ENCODE measurements at regions not wholly inside any gene's neighbourhood (a gene's known extent, or its start where the extent isn't known, plus 50 kb on each side); places are given as distances from the start of the nearest gene placed in this dataset.

DNA sequence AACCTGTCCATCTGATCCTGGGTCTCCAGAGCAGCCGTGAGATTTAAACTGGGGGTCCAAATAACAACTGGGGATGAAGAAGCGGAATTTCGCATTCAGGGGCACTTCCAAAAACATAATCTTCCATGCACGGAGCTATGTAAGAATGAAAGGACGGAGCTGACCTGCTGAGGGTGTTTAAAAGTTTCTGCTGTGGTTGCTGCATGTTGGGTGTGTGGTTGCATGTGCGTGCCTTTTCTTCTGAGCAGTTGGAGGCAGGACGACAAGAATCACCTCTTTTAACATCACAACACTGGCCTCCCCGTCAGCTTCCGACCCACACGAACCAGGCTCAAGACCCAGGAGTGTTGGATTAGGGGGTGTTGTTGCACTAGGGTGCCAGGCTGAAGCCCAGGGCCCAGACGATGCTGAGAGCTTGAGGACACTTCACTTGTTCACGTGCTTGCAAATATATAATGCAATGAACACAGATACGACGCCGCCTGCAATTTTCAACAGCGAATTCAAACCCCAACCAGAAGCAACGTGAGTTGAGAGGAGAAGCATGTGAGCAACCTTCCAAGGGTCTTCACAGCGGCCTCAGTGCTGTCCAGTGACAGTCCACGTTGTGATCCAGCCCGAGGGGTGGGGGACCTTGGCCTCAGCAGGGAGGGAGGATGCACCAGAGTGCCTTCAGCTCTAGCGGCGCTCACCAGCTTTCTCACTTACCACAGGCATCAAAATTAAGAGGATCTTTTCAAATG, 76.0 kb upstream of the SALL3 start:
- H3K4me3 ChIP-seq (replicated peaks in 1 of 4; ENCODE audit: control extremely low read depth in 1 of 4, insufficient read depth in 1 of 4, low read depth in 3 of 4, low read length in 4 of 4) = no peak overlapping the region
- no peaks in the 10 kb centered on the region for H3K27me3 ChIP-seq (ENCODE audit: control insufficient read depth, insufficient read depth, low read length)
- no peaks in the 10 kb centered on the region for H3K36me3 ChIP-seq (ENCODE audit: control insufficient read depth, insufficient read depth, low read length)
- H4K20me1 ChIP-seq (ENCODE audit: control insufficient read depth, extremely low read depth, insufficient read depth, low read length) = no peaks in the 10 kb centered on the region
- H3K9me3 ChIP-seq (ENCODE audit: control insufficient read depth, insufficient read depth, low read depth, low read length) = no peaks in the 10 kb centered on the region
- no peak for DNase-seq (ENCODE audit: low read depth in 2 of 2)
- TF ChIP-seq EZH2 (IDR thresholded peaks at IDR 0.05; ENCODE audit: low read length, missing control alignments) = no peak
- TF ChIP-seq CTCF (conservative IDR thresholded peaks at IDR 0.05 in 1 of 2, IDR thresholded peaks at IDR 0.05 in 1 of 2; ENCODE audit: low read depth in 1 of 2, low read length in 2 of 2) = no peak
- H2AFZ ChIP-seq (ENCODE audit: low read length) = no peak overlapping the region
- no peaks in the 10 kb centered on the region for H3K79me2 ChIP-seq (ENCODE audit: control insufficient read depth, insufficient read depth, low read length)
- no peak overlapping the region for H3K4me2 ChIP-seq (ENCODE audit: extremely low read depth, insufficient read depth, low read length)
- H3K4me1 ChIP-seq (ENCODE audit: control insufficient read depth, extremely low read depth, insufficient read depth, low read length) = no peaks in the 10 kb centered on the region
- H3K27ac ChIP-seq (ENCODE audit: insufficient read depth, low read length) = no peak overlapping the region
- no peak overlapping the region for H3K9ac ChIP-seq (ENCODE audit: insufficient read depth, low read length)

- H3K27me3 ChIP-seq (ENCODE audit: control insufficient read depth, insufficient read depth, low read length) = no peaks in the 10 kb centered on the region
- no peaks in the 10 kb centered on the region for H3K9me3 ChIP-seq (ENCODE audit: control insufficient read depth, insufficient read depth, low read depth, low read length)
- H4K20me1 ChIP-seq (ENCODE audit: control insufficient read depth, extremely low read depth, insufficient read depth, low read length) = no peaks in the 10 kb centered on the region
- no peak overlapping the region for H3K4me3 ChIP-seq (replicated peaks in 1 of 4; ENCODE audit: control extremely low read depth in 1 of 4, insufficient read depth in 1 of 4, low read depth in 3 of 4, low read length in 4 of 4)
- no peaks in the 10 kb centered on the region for H3K36me3 ChIP-seq (ENCODE audit: control insufficient read depth, insufficient read depth, low read length)
- no peaks in the 10 kb centered on the region for H3K79me2 ChIP-seq (ENCODE audit: control insufficient read depth, insufficient read depth, low read length)
- no peak for TF ChIP-seq CTCF (conservative IDR thresholded peaks at IDR 0.05 in 1 of 2, IDR thresholded peaks at IDR 0.05 in 1 of 2; ENCODE audit: low read depth in 1 of 2, low read length in 2 of 2)
- no peak for TF ChIP-seq EZH2 (IDR thresholded peaks at IDR 0.05; ENCODE audit: low read length, missing control alignments)
- no peak for DNase-seq (ENCODE audit: low read depth in 2 of 2)
- H3K27ac ChIP-seq (ENCODE audit: insufficient read depth, low read length) = no peak overlapping the region
- H3K4me2 ChIP-seq (ENCODE audit: extremely low read depth, insufficient read depth, low read length) = no peak overlapping the region
- H3K9ac ChIP-seq (ENCODE audit: insufficient read depth, low read length) = no peak overlapping the region
- H2AFZ ChIP-seq (ENCODE audit: low read length) = no peak overlapping the region
- H3K4me1 ChIP-seq (ENCODE audit: control insufficient read depth, extremely low read depth, insufficient read depth, low read length) = no peaks in the 10 kb centered on the region
Measured at GRCh38 chr18:78904179-78904531, 75.5 kb upstream of the SALL3 start.

DNA sequence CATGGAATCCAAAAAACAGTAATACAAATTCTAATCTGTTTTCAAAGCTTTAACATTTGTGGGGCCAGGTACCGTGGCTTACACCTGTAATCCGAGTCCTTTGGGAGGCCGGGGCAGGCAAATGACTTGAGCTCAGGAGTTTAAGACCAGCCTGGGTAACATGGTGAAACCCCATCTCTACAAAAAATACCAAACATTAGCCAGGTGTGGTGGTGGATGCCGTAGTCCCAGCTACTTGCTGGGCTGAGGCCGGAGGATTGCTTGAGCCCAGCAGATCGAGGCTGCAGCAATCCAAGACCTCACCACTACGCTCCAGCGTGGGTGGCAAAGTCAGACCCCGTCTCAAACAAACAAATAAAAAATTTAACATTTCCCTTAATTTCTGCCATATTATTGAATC, 74.3 kb upstream of the SALL3 start:
- no peaks in the 10 kb centered on the region for H4K20me1 ChIP-seq (ENCODE audit: control insufficient read depth, extremely low read depth, insufficient read depth, low read length)
- no peaks in the 10 kb centered on the region for H3K36me3 ChIP-seq (ENCODE audit: control insufficient read depth, insufficient read depth, low read length)
- H3K4me2 ChIP-seq (ENCODE audit: extremely low read depth, insufficient read depth, low read length) = no peak overlapping the region
- no peak overlapping the region for H3K9ac ChIP-seq (ENCODE audit: insufficient read depth, low read length)
- no peak for TF ChIP-seq EZH2 (IDR thresholded peaks at IDR 0.05; ENCODE audit: low read length, missing control alignments)
- H3K4me1 ChIP-seq (ENCODE audit: control insufficient read depth, extremely low read depth, insufficient read depth, low read length) = no peaks in the 10 kb centered on the region
- DNase-seq (ENCODE audit: low read depth in 2 of 2) = no peak
- H3K79me2 ChIP-seq (ENCODE audit: control insufficient read depth, insufficient read depth, low read length) = no peaks in the 10 kb centered on the region
- H3K27me3 ChIP-seq (ENCODE audit: control insufficient read depth, insufficient read depth, low read length) = no peaks in the 10 kb centered on the region
- H3K4me3 ChIP-seq (replicated peaks in 1 of 4; ENCODE audit: control extremely low read depth in 1 of 4, insufficient read depth in 1 of 4, low read depth in 3 of 4, low read length in 4 of 4) = no peak overlapping the region
- no peak overlapping the region for H3K27ac ChIP-seq (ENCODE audit: insufficient read depth, low read length)
- H3K9me3 ChIP-seq (ENCODE audit: control insufficient read depth, insufficient read depth, low read depth, low read length) = no peaks in the 10 kb centered on the region
- no peak overlapping the region for H2AFZ ChIP-seq (ENCODE audit: low read length)

Measured in fibroblast of lung (primary cell).